Effector memory CD4-positive, alpha-beta T cell (primary cell): ENCODE measurements at regions not wholly inside any gene's neighbourhood (a gene's known extent, or its start where the extent isn't known, plus 50 kb on each side); places are given as distances from the start of the nearest gene placed in this dataset.

Source experiments
- DNase-seq, 3 donors: peaks; one replicate each; pipeline ENCODE4 v3.0.0-alpha.2; 2020
- H3K27ac ChIP-seq: 2 replicates; pipeline ENCODE4 v1.7.0; 2013; ENCODE audit warnings: mild to moderate bottlenecking, low read length, moderate library complexity; ENCODE audit not compliant: insufficient read depth, poor library complexity, severe bottlenecking
- H3K27me3 ChIP-seq: replicated peaks from 2 replicates; pipeline ENCODE4 v1.7.0; 2013; ENCODE audit warnings: mild to moderate bottlenecking, low read length; ENCODE audit not compliant: insufficient read depth, control insufficient read depth, poor library complexity, severe bottlenecking
- H3K36me3 ChIP-seq: 2 replicates; pipeline ENCODE4 v1.7.0; 2013; ENCODE audit warnings: mild to moderate bottlenecking, low read length, moderate library complexity; ENCODE audit not compliant: control insufficient read depth, insufficient read depth
- H3K4me1 ChIP-seq: 2 replicates; pipeline ENCODE4 v1.7.0; 2013; ENCODE audit warnings: low read length, mild to moderate bottlenecking; ENCODE audit not compliant: control insufficient read depth, insufficient read depth, poor library complexity, severe bottlenecking
- H3K4me3 ChIP-seq: 2 replicates; pipeline ENCODE4 v1.7.0; 2013; ENCODE audit warnings: low read length, low read depth, mild to moderate bottlenecking; ENCODE audit not compliant: insufficient read depth, poor library complexity, severe bottlenecking
- H3K9me3 ChIP-seq: 2 replicates; pipeline ENCODE4 v1.7.0; 2013; ENCODE audit warnings: mild to moderate bottlenecking, low read length, moderate library complexity; ENCODE audit not compliant: control insufficient read depth

DNA sequence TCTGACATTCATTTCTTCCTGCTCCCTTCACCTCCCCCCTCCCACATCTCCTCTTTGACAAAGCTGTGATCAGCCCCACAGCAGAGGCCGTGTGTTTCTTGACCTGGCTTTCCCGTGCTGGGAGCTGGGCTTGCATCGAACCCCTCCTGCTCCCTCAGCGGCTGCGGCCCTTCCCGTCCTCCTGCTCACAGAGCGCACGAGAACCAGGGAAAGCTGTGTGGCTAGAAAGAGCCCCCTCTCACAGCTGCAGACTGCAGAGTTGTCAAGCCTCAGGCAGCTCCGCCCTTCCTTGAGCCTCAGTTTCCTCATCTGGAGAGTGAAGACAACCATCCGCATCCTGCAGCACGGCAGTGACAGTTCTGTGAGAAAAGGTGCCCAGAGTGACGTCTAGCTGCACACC is 65.7 kb upstream of the GLI2 start:
- no peak for DNase-seq
- Histone ChIP-seq H3K9me3 (no peaks in the 10 kb centered on the region), H3K36me3 (no peaks in the 10 kb centered on the region), H3K27ac (no peak overlapping the region), H3K4me1 (no peaks in the 10 kb centered on the region), H3K27me3 (no peaks in the 10 kb centered on the region), H3K4me3 (no peak overlapping the region)

DNA sequence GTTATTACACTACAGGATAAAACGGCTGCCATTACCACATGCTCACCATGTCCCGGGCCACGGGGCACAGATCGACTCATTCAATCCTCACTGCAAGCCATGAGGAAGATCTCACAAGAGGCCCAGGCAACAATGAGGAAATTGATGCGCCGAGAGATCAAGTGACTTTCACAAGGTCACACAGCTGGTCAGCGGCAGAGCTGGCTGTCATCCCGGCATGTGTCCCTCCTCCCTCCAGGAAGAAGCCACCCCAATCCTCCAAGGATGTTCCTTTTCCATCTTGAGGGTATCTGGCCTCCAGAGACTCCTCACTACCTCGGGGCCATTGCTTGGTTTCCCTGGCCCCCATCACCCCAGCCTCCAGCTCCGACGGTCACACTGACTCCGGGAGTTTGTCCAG is 65.3 kb upstream of the GLI2 start:
- H3K27ac ChIP-seq = no peak overlapping the region
- no peak for DNase-seq
- H3K9me3 ChIP-seq = no peaks in the 10 kb centered on the region
- H3K4me3 ChIP-seq = no peak overlapping the region
- H3K36me3 ChIP-seq = no peaks in the 10 kb centered on the region
- no peaks in the 10 kb centered on the region for H3K27me3 ChIP-seq
- H3K4me1 ChIP-seq = no peaks in the 10 kb centered on the region

- no peak for DNase-seq
- peaks cover 5% of the 10 kb centered on the region for H3K27me3 ChIP-seq
- no peaks in the 10 kb centered on the region for H3K9me3 ChIP-seq
- no peak overlapping the region for H3K4me3 ChIP-seq
- no peak overlapping the region for H3K27ac ChIP-seq
- no peaks in the 10 kb centered on the region for H3K4me1 ChIP-seq
- no peaks in the 10 kb centered on the region for H3K36me3 ChIP-seq
Observed at GRCh38 chr2:120670771-120671480, 64.7 kb upstream of the GLI2 start.

- no peak for DNase-seq
- Histone ChIP-seq H3K27ac (no peak overlapping the region), H3K36me3 (no peaks in the 10 kb centered on the region), H3K27me3 (peaks cover 6% of the 10 kb centered on the region), H3K4me1 (no peaks in the 10 kb centered on the region), H3K4me3 (no peak overlapping the region), H3K9me3 (no peaks in the 10 kb centered on the region)
Observed at GRCh38 chr2:120672526-120673204, 63.0 kb upstream of the GLI2 start.

GRCh38 chr2:120673205-120673550 is 62.5 kb upstream of the GLI2 start:
- peaks cover 6% of the 10 kb centered on the region for H3K27me3 ChIP-seq
- no peaks in the 10 kb centered on the region for H3K4me1 ChIP-seq
- H3K27ac ChIP-seq = no peak overlapping the region
- H3K4me3 ChIP-seq = no peak overlapping the region
- no peak for DNase-seq
- no peaks in the 10 kb centered on the region for H3K36me3 ChIP-seq
- no peaks in the 10 kb centered on the region for H3K9me3 ChIP-seq

GRCh38 chr2:120673571-120674061 is 62.1 kb upstream of the GLI2 start:
- Histone ChIP-seq H3K4me1 (no peaks in the 10 kb centered on the region), H3K4me3 (no peak overlapping the region), H3K9me3 (no peaks in the 10 kb centered on the region), H3K36me3 (no peaks in the 10 kb centered on the region), H3K27ac (no peak overlapping the region), H3K27me3 (peaks cover 6% of the 10 kb centered on the region)
- DNase-seq = no peak

- Histone ChIP-seq H3K36me3 (no peaks in the 10 kb centered on the region), H3K27ac (no peak overlapping the region), H3K9me3 (no peaks in the 10 kb centered on the region), H3K4me1 (no peaks in the 10 kb centered on the region), H3K4me3 (no peak overlapping the region), H3K27me3 (peaks cover 6% of the 10 kb centered on the region)
- no peak for DNase-seq
Observed at GRCh38 chr2:120674246-120675170, 61.2 kb upstream of the GLI2 start.

GRCh38 chr2:120675460-120676130 is 60.1 kb upstream of the GLI2 start:
- no peak overlapping the region for H3K4me3 ChIP-seq
- DNase-seq = peak in 1 of 3 donors; percentile 4

GRCh38 chr2:120677221-120677620 is 58.4 kb upstream of the GLI2 start:
- peaks cover 6% of the 10 kb centered on the region for H3K27me3 ChIP-seq

More at GRCh38 chr2:120675460-120676130, 60.1 kb upstream of the GLI2 start:
- Histone ChIP-seq H3K27ac (no peak overlapping the region), H3K27me3 (peaks cover 6% of the 10 kb centered on the region), H3K36me3 (no peaks in the 10 kb centered on the region), H3K9me3 (no peaks in the 10 kb centered on the region), H3K4me1 (no peaks in the 10 kb centered on the region)

More at GRCh38 chr2:120677221-120677620, 58.4 kb upstream of the GLI2 start:
- no peaks in the 10 kb centered on the region for H3K9me3 ChIP-seq
- H3K4me3 ChIP-seq = no peak overlapping the region
- H3K4me1 ChIP-seq = no peaks in the 10 kb centered on the region
- H3K27ac ChIP-seq = no peak overlapping the region
- DNase-seq = no peak
- no peaks in the 10 kb centered on the region for H3K36me3 ChIP-seq
